ENCODE measurements at regions not wholly inside any gene's neighbourhood (a gene's known extent, or its start where the extent isn't known, plus 50 kb on each side); places are given as distances from the start of the nearest gene placed in this dataset.

- TF ChIP-seq CTCF (IDR thresholded peaks at IDR 0.05) (no peak), POLR2A (IDR thresholded peaks at IDR 0.05) (no peak)
These were observed 284.6 kb upstream of the RARB start for GRCh38 chr3:25143356-25144025.
